ENCODE measurements at regions not wholly inside any gene's neighbourhood (a gene's known extent, or its start where the extent isn't known, plus 50 kb on each side); places are given as distances from the start of the nearest gene placed in this dataset.

GRCh38 chr9:712643-713042 lies 128.9 kb upstream of the DMRT1 start:
- TF ChIP-seq POLR2A (IDR thresholded peaks at IDR 0.05; ENCODE audit: low read depth, low read length) (no peak), TAF1 (IDR thresholded peaks at IDR 0.05; ENCODE audit: low read depth, low read length) (no peak), SPI1 (IDR thresholded peaks at IDR 0.05; ENCODE audit: low read depth, low read length) (no peak), POU2F2 (IDR thresholded peaks at IDR 0.05; ENCODE audit: low read depth, low read length) (no peak), POLR2AphosphoS5 (IDR thresholded peaks at IDR 0.05; ENCODE audit: low read depth, low read length) (no peak), PAX5 (IDR thresholded peaks at IDR 0.05; ENCODE audit: insufficient read depth, low read length, severe bottlenecking) (no peak)

Measured in GM12891 (cell line).